Esophagus (tissue), 2 donors: ENCODE measurements at regions not wholly inside any gene's neighbourhood (a gene's known extent, or its start where the extent isn't known, plus 50 kb on each side); places are given as distances from the start of the nearest gene placed in this dataset.

Source experiments
- H3K27ac ChIP-seq, 2 donors: one replicate each; pipeline ENCODE4 v1.5.1; 2013; ENCODE audit warnings: low read depth in 2 of 2, mild to moderate bottlenecking in 2 of 2, inconsistent platforms in 1 of 2, low read length in 1 of 2, moderate library complexity in 1 of 2
- H3K27me3 ChIP-seq, 2 donors: one replicate each; pipeline ENCODE4 v1.6.1; 2013; ENCODE audit warnings: low read length in 2 of 2, control low read depth in 1 of 2, mild to moderate bottlenecking in 1 of 2; ENCODE audit not compliant: insufficient read depth in 2 of 2, control insufficient read depth in 1 of 2
- H3K36me3 ChIP-seq, 2 donors: one replicate each; pipeline ENCODE4 v1.6.1; 2013; ENCODE audit warnings: low read length in 1 of 2; ENCODE audit not compliant: control insufficient read depth in 2 of 2, insufficient read depth in 2 of 2
- H3K4me1 ChIP-seq, 2 donors: one replicate each; pipeline ENCODE4 v1.6.1; 2013; ENCODE audit warnings: low read length in 1 of 2; ENCODE audit not compliant: control insufficient read depth in 2 of 2, insufficient read depth in 2 of 2
- H3K4me3 ChIP-seq, 2 donors: one replicate each; pipeline ENCODE4 v1.5.1; 2013; ENCODE audit warnings: low read length in 2 of 2, mild to moderate bottlenecking in 2 of 2, low read depth in 1 of 2, moderate library complexity in 1 of 2
- H3K9me3 ChIP-seq, 2 donors: one replicate each; pipeline ENCODE4 v1.6.1; 2013; ENCODE audit warnings: mild to moderate bottlenecking in 2 of 2, low read depth in 1 of 2, low read length in 1 of 2, moderate library complexity in 1 of 2; ENCODE audit not compliant: control insufficient read depth in 2 of 2, insufficient read depth in 1 of 2
- WGBS, 2 donors: extraction: QIAGEN DNeasy Blood & Tissue Kit; methylation state at CpG; one replicate each; pipeline ENCODE4 v1.1.7; 2013; 5-methylcytosine and 5-hydroxymethylcytosine counted together
- donor health status: healthy with polysubstance abuse.
- donor health status: Bipolar disorder and iron deficiency.

GRCh38 chr22:26902401-26903029 is 245.1 kb downstream of the MIAT start:
- H3K27ac ChIP-seq: no peak overlapping the region
- no peaks in the 10 kb centered on the region for H3K27me3 ChIP-seq
- WGBS, 2 donors: 30 to 49% methylated on average over 7 of the region's 7 CpGs
- no peak overlapping the region for H3K4me3 ChIP-seq
- H3K36me3 ChIP-seq: no peaks in the 10 kb centered on the region
- H3K9me3 ChIP-seq: no peaks in the 10 kb centered on the region
- peaks cover 0 to 2% of the 10 kb centered on the region in 2 donors for H3K4me1 ChIP-seq

- 9 to 19% methylated on average over 30 to 36 of the region's 36 CpGs for WGBS, 2 donors
- H3K27ac ChIP-seq: no peak overlapping the region
- no peaks in the 10 kb centered on the region for H3K36me3 ChIP-seq
- H3K9me3 ChIP-seq: no peaks in the 10 kb centered on the region
- H3K4me1 ChIP-seq: peaks cover 0 to 2% of the 10 kb centered on the region in 2 donors
- H3K4me3 ChIP-seq: no peak overlapping the region
- H3K27me3 ChIP-seq: no peaks in the 10 kb centered on the region
Observed at GRCh38 chr22:26903030-26903856, 245.9 kb downstream of the MIAT start.

GRCh38 chr22:26904483-26904882 is 247.1 kb downstream of the MIAT start:
- no peaks in the 10 kb centered on the region for H3K27me3 ChIP-seq
- H3K36me3 ChIP-seq: no peaks in the 10 kb centered on the region
- peaks cover 0 to 2% of the 10 kb centered on the region in 2 donors for H3K4me1 ChIP-seq
- H3K4me3 ChIP-seq: no peak overlapping the region
- 64 to 65% methylated on average over 3 of the region's 3 CpGs for WGBS, 2 donors
- H3K27ac ChIP-seq: no peak overlapping the region
- H3K9me3 ChIP-seq: peaks cover 0 to 2% of the 10 kb centered on the region in 2 donors

GRCh38 chr22:26905076-26905475 is 247.7 kb downstream of the MIAT start:
- Histone ChIP-seq H3K36me3 (no peaks in the 10 kb centered on the region), H3K9me3 (peaks cover 0 to 2% of the 10 kb centered on the region in 2 donors), H3K4me3 (no peak overlapping the region), H3K4me1 (peaks cover 0 to 2% of the 10 kb centered on the region in 2 donors), H3K27me3 (no peaks in the 10 kb centered on the region), H3K27ac (no peak overlapping the region)
- 65 to 81% methylated on average over 3 of the region's 3 CpGs for WGBS, 2 donors

GRCh38 chr22:26905640-26906039 is 248.3 kb downstream of the MIAT start:
- Histone ChIP-seq H3K27ac (no peak overlapping the region), H3K27me3 (no peaks in the 10 kb centered on the region), H3K4me3 (no peak overlapping the region), H3K4me1 (peaks cover 0 to 2% of the 10 kb centered on the region in 2 donors), H3K36me3 (no peaks in the 10 kb centered on the region), H3K9me3 (peaks cover 0 to 2% of the 10 kb centered on the region in 2 donors)
- WGBS, 2 donors: 63 to 69% methylated on average over 4 of the region's 4 CpGs

- Histone ChIP-seq H3K27me3 (no peaks in the 10 kb centered on the region), H3K36me3 (no peaks in the 10 kb centered on the region), H3K4me1 (no peaks in the 10 kb centered on the region), H3K9me3 (peaks cover 0 to 2% of the 10 kb centered on the region in 2 donors), H3K27ac (no peak overlapping the region), H3K4me3 (no peak overlapping the region)
- 83 to 87% methylated on average over 10 of the region's 10 CpGs for WGBS, 2 donors
Observed at GRCh38 chr22:26906464-26906863, 249.1 kb downstream of the MIAT start.

- H3K4me1 ChIP-seq: no peaks in the 10 kb centered on the region
- H3K36me3 ChIP-seq: no peaks in the 10 kb centered on the region
- H3K27ac ChIP-seq: no peak overlapping the region
- no peak overlapping the region for H3K4me3 ChIP-seq
- H3K9me3 ChIP-seq: peaks cover 0 to 2% of the 10 kb centered on the region in 2 donors
- 95% methylated on average over 2 of the region's 2 CpGs for WGBS, 2 donors
- no peaks in the 10 kb centered on the region for H3K27me3 ChIP-seq
Observed at GRCh38 chr22:26907366-26907765, 250.0 kb downstream of the MIAT start.

GRCh38 chr22:26910845-26911244 is 253.5 kb downstream of the MIAT start:
- H3K4me3 ChIP-seq: no peak overlapping the region
- H3K4me1 ChIP-seq: no peaks in the 10 kb centered on the region
- H3K27me3 ChIP-seq: no peaks in the 10 kb centered on the region
- peaks cover 0 to 2% of the 10 kb centered on the region in 2 donors for H3K9me3 ChIP-seq
- H3K36me3 ChIP-seq: no peaks in the 10 kb centered on the region
- H3K27ac ChIP-seq: no peak overlapping the region
- 64 to 66% methylated on average over 4 of the region's 4 CpGs for WGBS, 2 donors

- H3K9me3 ChIP-seq: peaks cover 0 to 2% of the 10 kb centered on the region in 2 donors
- H3K27me3 ChIP-seq: no peaks in the 10 kb centered on the region
- 48 to 52% methylated on average over 23 of the region's 23 CpGs for WGBS, 2 donors
- H3K4me1 ChIP-seq: no peaks in the 10 kb centered on the region
- H3K27ac ChIP-seq: no peak overlapping the region
- H3K4me3 ChIP-seq: no peak overlapping the region
- H3K36me3 ChIP-seq: no peaks in the 10 kb centered on the region
Observed at GRCh38 chr22:26912655-26913345, 255.4 kb downstream of the MIAT start.
